Thyroid gland (tissue), 4 donors: ENCODE measurements at regions not wholly inside any gene's neighbourhood (a gene's known extent, or its start where the extent isn't known, plus 50 kb on each side); places are given as distances from the start of the nearest gene placed in this dataset.

Experiments
- CTCF ChIP-seq, 6 experiments: fragments of 200-600 bp in 3 of 6; fragments of 450-650 bp in 3 of 6; sonication (generic) in 3 of 6; IDR thresholded peaks; one replicate each; pipeline ENCODE4 v1.5.1; 2016 to 2019; ENCODE audit warnings: antibody characterized with exemption in 6 of 6, mild to moderate bottlenecking in 2 of 6, inconsistent platforms in 1 of 6, moderate library complexity in 1 of 6
- POLR2A ChIP-seq, 2 donors: fragments of 450-650 bp; IDR thresholded peaks; one replicate each; pipeline ENCODE4 v1.6.1; 2017; ENCODE audit warnings: antibody characterized with exemption in 2 of 2, mild to moderate bottlenecking in 2 of 2, moderate library complexity in 1 of 2

GRCh38 chr22:48640890-48641841, 1186.5 kb downstream of the BRD1 start:
- TF ChIP-seq CTCF (IDR thresholded peaks at IDR 0.05) (no peak), POLR2A (IDR thresholded peaks at IDR 0.05) (no peak)
